IPS-NIHi7 (cell line): ENCODE measurements at regions not wholly inside any gene's neighbourhood (a gene's known extent, or its start where the extent isn't known, plus 50 kb on each side); places are given as distances from the start of the nearest gene placed in this dataset.

Source experiments
- DNase-seq: peaks from one replicate; pipeline ENCODE4 v3.0.0; 2012; ENCODE audit warnings: mixed read lengths; ENCODE audit errors: extremely low spot score

DNA sequence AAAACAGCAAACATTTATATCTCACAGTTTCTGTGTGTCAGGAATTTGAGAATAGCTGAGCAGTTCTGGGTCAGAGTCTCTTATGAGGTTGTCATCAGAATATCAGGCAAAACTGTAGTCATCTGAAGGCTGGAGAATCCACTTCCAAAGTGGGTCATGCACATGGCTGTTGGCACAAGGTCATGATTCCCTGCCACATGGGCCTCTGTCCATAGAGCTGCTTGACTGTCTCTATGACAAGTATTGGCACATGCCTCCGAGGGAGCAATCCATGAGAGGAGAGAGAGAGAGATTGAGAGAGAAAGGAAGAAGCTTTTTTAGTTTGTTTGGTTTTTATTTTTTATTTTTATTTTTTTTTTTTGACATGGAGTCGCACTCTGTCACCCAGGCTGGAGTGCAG, 101.8 kb upstream of the DDX18 start:
- DNase-seq = no peak

GRCh38 chr2:117714110-117714509, 100.4 kb upstream of the DDX18 start:
- DNase-seq = no peak

GRCh38 chr2:117714745-117715417, 99.6 kb upstream of the DDX18 start:
- DNase-seq = no peak

- DNase-seq = no peak
These were observed 98.0 kb upstream of the DDX18 start for GRCh38 chr2:117716505-117716904.

- DNase-seq = no peak
These were observed 97.4 kb upstream of the DDX18 start for GRCh38 chr2:117717072-117717471.

DNA sequence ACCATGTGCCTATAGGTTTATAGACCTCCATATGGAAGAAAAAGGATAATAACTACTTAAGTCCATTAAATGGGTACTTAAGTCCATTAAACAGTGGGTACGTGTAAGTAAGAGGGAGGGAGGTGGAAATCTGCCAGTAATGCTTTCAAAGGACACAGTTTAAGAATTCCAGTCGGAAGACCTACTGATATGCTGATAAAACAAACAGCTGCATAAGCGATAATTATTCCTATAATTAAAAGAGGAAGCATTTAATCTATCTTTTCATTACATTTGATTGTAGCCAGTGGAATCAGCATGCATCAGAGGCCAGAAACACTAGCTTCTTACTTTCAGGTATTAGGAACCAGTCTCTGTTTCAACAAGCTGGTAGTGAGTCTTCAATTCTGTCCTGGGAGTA, 96.4 kb upstream of the DDX18 start:
- no peak for DNase-seq

GRCh38 chr2:117720765-117721164, 93.7 kb upstream of the DDX18 start:
- DNase-seq = no peak

GRCh38 chr2:117723483-117723882, 91.0 kb upstream of the DDX18 start:
- DNase-seq = no peak

DNA sequence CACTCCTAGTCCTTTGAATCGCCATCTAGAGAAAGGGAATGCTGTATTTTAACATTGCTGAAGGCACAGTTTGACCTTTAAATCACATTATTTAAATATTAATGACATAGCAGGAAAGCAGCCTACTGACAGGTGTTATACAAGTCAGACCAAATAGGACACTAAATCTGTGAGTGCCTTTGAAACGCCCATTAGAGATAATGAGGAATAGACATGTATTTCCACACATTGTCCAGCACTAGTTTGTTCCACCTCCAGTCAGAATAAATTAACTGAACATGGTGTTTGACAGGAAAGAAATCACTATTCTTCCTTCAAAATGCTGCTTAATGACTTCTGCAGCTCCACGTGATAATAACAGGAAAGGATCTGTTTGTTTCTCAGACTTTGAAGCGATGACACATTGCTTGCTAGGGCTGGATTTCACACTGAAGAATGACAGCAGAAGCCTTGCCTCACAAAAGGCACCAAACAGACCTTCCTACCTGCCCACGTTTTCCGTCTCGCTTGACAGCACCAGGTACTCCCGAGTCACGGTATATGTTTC, 90.5 kb upstream of the DDX18 start:
- no peak for DNase-seq

- no peak for DNase-seq
These were observed 87.7 kb upstream of the DDX18 start for GRCh38 chr2:117726747-117727146.

DNA sequence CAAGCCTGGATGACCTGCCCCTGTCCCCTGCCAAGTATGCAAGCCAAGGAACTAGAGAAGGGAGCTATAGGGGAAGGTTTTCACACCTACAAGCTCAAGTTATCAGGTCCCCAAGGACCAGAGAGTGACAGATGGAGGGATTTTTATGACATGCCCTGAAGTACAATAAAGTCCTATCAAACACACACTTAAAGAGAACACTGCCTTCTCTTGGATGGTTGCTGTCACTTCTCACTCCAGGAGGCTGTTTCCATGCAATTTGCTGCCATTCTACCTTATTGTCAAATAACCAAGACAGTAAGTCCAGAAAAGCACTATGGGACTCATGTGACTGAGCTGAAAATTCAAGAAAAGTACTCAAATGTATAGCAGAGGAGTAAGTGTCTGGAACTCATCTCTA, 76.6 kb upstream of the DDX18 start:
- no peak for DNase-seq

GRCh38 chr2:117738991-117739839, 75.3 kb upstream of the DDX18 start:
- no peak for DNase-seq

DNA sequence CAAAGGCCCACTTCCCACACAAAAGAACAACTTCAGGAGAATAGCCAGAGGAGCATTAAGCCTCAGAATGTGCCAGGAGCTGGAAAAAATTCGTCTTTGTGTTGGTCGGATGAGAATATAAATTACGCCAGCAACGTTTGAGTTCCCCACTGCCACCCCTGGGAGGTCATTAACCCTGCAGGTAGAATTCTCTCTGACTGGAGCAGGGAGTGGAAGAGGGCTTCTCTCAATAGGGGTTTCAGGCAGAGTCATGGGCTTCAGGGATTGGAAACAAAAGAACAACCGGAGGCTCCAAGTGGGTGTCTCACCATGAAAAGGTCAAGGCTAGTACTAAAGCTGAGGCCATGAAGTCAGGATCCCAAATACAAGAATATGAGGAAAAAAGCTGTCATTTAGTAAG, 69.0 kb upstream of the DDX18 start:
- DNase-seq = no peak

DNA sequence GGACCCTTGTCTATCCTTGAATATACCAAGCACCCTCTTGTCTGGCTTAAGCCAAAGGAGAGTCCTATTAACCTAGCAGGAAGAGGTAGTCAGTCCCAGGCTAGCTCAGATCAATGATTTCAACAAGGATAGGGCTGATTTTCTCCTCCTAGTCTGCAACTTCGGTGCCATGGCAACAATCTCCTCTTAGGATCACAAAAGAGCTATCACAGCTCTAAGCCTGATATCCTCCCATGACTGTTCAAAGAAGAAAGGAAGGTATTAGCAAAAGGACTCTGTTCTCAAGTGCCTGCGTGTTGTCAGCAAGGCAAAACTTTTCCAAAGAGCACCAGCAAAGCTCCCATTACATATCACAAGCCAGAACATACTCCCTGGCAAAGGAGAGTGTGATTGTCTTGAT, 58.7 kb upstream of the DDX18 start:
- DNase-seq = no peak

DNA sequence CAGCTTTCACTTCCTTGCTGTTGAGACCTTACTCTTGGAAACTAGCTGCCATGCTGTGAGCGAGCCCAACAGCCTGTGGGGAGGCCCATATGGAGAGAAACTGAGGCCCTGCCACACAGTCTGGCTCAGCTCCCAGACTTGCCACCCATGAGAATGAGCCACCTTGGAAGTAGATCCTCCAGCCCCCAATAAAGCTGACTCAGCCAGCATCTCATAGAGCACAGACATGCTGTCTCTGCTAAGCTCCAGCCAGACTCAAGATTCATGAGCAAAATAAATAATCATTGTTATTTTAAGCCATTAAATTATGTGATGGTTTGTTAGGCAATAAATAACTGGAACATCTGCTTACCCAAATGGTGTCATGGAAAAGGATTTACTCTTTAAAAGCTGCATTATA, 53.6 kb upstream of the DDX18 start:
- DNase-seq = no peak

- no peak for DNase-seq
These were observed 52.0 kb upstream of the DDX18 start for GRCh38 chr2:117762454-117762853.

DNA sequence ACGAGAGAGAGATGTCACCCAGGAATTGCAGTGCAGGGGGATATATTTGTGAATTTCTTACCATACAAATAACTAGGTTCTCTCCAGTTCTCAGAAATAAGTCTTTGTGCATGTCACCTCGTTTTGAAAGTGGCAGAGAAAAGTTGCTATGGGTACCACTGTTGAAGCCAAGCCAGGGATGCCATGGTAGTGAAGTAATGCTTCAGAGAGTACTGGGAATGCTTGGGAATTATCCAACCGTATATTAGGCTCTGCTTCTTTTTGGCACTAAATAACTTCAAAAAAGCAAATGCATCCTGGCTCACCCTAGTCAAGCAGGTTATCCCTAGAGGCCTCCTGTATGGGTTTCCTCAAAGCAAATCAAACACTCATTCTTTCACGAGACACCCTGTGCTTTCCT, 50.7 kb upstream of the DDX18 start:
- DNase-seq = no peak
